ENCODE measurements at regions not wholly inside any gene's neighbourhood (a gene's known extent, or its start where the extent isn't known, plus 50 kb on each side); places are given as distances from the start of the nearest gene placed in this dataset.

GRCh38 chr21:15363921-15364320 lies 299.1 kb upstream of the NRIP1 start:
- Histone ChIP-seq H3K4me1 (no peaks in the 10 kb centered on the region), H3K36me3 (no peaks in the 10 kb centered on the region), H3K27ac (replicated peaks) (no peak overlapping the region), H3K4me3 (no peak overlapping the region), H3K9me3 (replicated peaks) (peaks cover 18% of the 10 kb centered on the region), H3K27me3 (ENCODE audit: low read depth) (no peaks in the 10 kb centered on the region)
- TF ChIP-seq CTCF (IDR thresholded peaks at IDR 0.05; ENCODE audit: borderline replicate concordance): no peak
- no peak for DNase-seq
- intact Hi-C loops (cut with micrococcal nuclease): no loop called here

GRCh38 chr21:15365751-15366392 lies 301.1 kb upstream of the NRIP1 start:
- intact Hi-C loops (cut with micrococcal nuclease): no loop called here
- Histone ChIP-seq H3K27me3 (ENCODE audit: low read depth) (no peaks in the 10 kb centered on the region), H3K36me3 (no peaks in the 10 kb centered on the region), H3K9me3 (replicated peaks) (peaks cover 18% of the 10 kb centered on the region), H3K4me1 (no peaks in the 10 kb centered on the region), H3K27ac (replicated peaks) (no peak overlapping the region), H3K4me3 (no peak overlapping the region)
- no peak for DNase-seq
- TF ChIP-seq CTCF (IDR thresholded peaks at IDR 0.05; ENCODE audit: borderline replicate concordance): no peak

- intact Hi-C loops (cut with micrococcal nuclease): no loop called here
- no peaks in the 10 kb centered on the region for H3K36me3 ChIP-seq
Observed at GRCh38 chr21:15366555-15366954, 301.8 kb upstream of the NRIP1 start.

GRCh38 chr21:15367061-15367626 lies 302.3 kb upstream of the NRIP1 start:
- intact Hi-C loops (cut with micrococcal nuclease): no loop called here

More at GRCh38 chr21:15366555-15366954, 301.8 kb upstream of the NRIP1 start:
- Histone ChIP-seq H3K27ac (replicated peaks) (no peak overlapping the region), H3K4me3 (no peak overlapping the region), H3K27me3 (ENCODE audit: low read depth) (no peaks in the 10 kb centered on the region), H3K4me1 (no peaks in the 10 kb centered on the region), H3K9me3 (replicated peaks) (peaks cover 18% of the 10 kb centered on the region)
- TF ChIP-seq CTCF (IDR thresholded peaks at IDR 0.05; ENCODE audit: borderline replicate concordance): no peak
- no peak for DNase-seq

GRCh38 chr21:15370462-15370975 lies 305.7 kb upstream of the NRIP1 start:
- intact Hi-C loops (cut with micrococcal nuclease): no loop called here
- peaks cover 16% of the 10 kb centered on the region for H3K9me3 ChIP-seq (replicated peaks)
- H3K27ac ChIP-seq (replicated peaks): no peak overlapping the region
- TF ChIP-seq CTCF (IDR thresholded peaks at IDR 0.05; ENCODE audit: borderline replicate concordance): no peak
- H3K36me3 ChIP-seq: no peaks in the 10 kb centered on the region
- DNase-seq: no peak
- no peak overlapping the region for H3K4me3 ChIP-seq
- no peaks in the 10 kb centered on the region for H3K27me3 ChIP-seq (ENCODE audit: low read depth)
- H3K4me1 ChIP-seq: no peaks in the 10 kb centered on the region

More at GRCh38 chr21:15367061-15367626, 302.3 kb upstream of the NRIP1 start:
- no peaks in the 10 kb centered on the region for H3K27me3 ChIP-seq (ENCODE audit: low read depth)
- TF ChIP-seq CTCF (IDR thresholded peaks at IDR 0.05; ENCODE audit: borderline replicate concordance): no peak
- H3K4me3 ChIP-seq: no peak overlapping the region
- H3K4me1 ChIP-seq: no peaks in the 10 kb centered on the region
- H3K27ac ChIP-seq (replicated peaks): no peak overlapping the region
- no peak for DNase-seq
- H3K36me3 ChIP-seq: no peaks in the 10 kb centered on the region
- H3K9me3 ChIP-seq (replicated peaks): peaks cover 18% of the 10 kb centered on the region

Data from left ventricle myocardium inferior (tissue), 1 donor.